Activated T-cell treated with anti-CD3 and anti-CD28 coated beads for 24 hours (primary cell): ENCODE measurements at regions not wholly inside any gene's neighbourhood (a gene's known extent, or its start where the extent isn't known, plus 50 kb on each side); places are given as distances from the start of the nearest gene placed in this dataset.

Source experiments
- DNase-seq: peaks from one replicate; pipeline ENCODE4 v3.0.0-alpha.2; 2020; ENCODE audit warnings: low read depth

GRCh38 chr6:138550346-138550767, 51.1 kb upstream of the NHSL1 start:
- DNase-seq: no peak

DNA sequence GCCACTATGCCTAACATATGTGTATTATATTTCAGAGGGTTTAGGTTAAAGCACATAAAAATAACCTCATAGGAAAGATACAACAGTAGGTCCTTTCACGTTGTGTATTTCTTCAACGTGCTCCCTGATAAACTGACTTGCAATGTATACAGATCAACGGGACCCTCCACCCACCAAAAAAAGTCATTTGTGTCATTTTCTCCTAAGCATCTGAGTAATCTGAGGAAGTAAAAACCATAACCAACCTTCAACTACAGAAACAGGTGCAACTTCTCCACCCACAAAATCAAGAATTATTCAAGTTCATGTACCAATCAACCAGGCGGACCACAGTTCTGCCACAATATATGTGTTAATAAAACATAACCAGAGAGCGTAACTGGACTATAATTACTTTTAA, 54.9 kb upstream of the NHSL1 start:
- no peak for DNase-seq

- DNase-seq: no peak
Observed at GRCh38 chr6:138555421-138555988, 56.2 kb upstream of the NHSL1 start.

DNA sequence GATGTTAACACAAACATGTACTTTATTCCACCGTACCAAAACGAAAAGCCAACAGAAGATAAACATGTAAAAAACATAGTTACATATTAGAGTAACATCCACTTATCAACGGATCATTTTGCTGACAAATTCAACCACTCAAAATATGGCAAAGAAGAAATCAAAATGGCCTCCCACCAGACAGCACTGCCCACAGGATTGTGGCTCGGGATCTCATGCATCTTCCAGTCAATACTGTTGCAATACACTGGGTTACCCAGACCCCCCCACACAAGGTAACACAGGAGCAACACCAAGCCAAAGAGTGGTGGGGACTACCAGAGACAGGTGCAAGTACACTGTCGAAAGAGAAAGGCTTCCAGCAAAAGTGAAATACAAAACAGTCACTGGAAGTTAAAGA, 57.9 kb upstream of the NHSL1 start:
- no peak for DNase-seq

DNA sequence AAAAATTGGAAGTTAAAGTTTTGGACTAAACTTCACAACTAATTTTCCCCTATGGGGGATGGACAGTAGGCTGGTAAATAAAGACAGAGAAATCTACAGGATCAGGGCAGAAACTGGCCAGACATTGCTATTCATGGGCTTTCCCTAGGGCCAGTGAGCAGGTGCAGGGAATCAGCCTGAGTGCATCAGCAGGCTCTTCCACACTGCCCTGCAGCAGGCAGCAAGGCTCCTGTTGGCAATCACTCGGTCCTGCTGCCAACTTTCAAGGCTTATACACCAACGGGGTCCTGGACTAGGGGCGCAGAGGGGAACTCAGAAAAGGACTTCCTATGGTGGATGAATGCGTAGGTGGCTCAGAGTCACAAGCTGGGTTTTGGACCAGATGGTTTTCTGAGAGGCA, 59.8 kb upstream of the NHSL1 start:
- no peak for DNase-seq

DNA sequence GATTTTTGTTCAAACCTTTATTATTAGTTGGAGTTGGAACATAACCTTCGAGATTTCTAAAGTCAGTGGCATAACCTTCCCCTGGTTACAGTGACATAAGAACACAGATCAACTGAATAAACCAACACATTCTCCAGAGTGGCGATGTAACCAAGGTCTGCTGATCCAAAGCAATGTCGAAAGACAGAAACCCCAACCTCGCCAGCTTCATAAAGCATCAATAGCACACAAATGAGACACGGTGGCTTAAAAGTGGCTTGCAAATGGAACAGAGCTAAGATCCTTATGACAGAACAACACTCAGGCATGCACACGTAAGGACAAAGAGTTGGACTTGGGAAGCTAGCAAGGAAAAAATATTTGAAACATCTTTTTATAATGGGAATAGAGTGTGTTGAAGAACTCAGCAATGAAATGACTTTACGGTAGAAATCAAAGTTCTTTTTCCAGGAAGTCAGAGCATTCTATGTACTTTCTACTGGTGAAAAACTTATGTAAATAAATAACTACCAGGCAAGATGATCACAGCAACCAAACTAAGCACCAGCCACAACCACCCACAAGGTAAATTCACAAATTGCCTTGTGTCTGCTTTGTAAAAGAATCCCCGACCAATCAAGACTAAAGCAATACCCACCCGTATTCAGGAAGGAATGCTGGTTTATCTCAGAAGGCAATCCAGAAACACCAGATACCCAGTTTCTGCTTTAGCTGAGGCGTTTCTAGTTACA, 61.0 kb upstream of the NHSL1 start:
- DNase-seq: no peak

- DNase-seq: no peak
Observed at GRCh38 chr6:138562691-138563090, 63.4 kb upstream of the NHSL1 start.

- DNase-seq: no peak
Observed at GRCh38 chr6:138563231-138563630, 63.9 kb upstream of the NHSL1 start.

DNA sequence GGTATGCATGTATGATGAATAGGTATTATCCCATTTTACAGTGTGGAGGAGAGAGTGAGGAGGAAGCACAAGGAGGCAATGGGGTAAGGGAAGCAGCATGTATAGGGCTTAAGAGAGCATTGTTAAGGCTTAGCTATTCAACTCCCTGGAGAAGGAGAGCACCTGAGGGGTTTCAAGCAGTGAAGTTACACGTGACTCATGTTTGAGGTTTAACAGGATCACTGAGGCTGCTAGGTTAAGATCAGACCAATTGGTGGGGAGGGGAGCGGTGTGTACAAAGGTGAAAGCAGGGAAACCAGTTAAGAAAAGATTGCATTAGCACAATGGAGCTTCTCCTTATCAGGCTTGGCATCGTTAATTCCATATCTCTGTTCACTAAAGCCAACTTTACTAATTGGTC, 64.4 kb upstream of the NHSL1 start:
- no peak for DNase-seq

- DNase-seq: no peak
Observed at GRCh38 chr6:138564170-138564721, 65.0 kb upstream of the NHSL1 start.

DNA sequence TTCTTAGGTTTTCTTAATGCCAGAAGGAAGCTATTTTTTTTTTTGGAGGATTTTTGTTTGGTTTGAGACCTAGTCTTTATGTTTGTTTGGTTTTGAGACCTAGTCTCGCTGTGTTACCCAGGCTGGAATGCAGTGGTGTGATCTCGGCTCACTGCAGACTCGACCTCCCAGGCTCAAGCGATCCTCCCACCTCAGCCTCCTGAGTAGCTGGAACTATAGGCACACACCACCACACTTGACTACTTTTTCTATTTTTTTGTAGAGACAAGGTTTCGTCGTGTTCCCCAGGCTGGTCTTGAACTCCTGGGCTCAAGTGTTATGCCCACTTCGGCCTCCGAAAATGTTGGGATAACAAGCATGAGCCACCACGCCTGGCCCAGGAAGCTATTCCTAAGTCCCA, 67.8 kb upstream of the NHSL1 start:
- DNase-seq: no peak

DNA sequence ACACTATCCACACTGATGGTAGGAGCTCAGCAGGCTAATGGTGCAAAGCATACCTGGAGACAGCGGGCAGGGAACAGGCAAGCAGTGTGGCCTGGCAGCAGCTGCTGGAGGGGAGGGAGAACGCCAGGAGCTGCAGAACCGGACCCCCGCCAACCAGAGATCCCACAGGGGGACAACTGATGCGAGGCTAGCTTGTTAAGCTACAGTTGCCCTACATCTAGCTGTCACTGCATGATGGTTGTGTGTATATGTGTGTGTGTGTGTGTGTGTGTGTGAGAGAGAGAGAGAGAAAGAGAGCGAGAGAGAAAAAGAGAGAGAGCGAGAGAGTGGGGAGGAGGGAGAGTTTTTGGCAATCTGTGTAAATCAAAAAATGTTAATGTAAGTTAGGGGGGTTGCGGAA, 69.7 kb upstream of the NHSL1 start:
- DNase-seq: no peak

DNA sequence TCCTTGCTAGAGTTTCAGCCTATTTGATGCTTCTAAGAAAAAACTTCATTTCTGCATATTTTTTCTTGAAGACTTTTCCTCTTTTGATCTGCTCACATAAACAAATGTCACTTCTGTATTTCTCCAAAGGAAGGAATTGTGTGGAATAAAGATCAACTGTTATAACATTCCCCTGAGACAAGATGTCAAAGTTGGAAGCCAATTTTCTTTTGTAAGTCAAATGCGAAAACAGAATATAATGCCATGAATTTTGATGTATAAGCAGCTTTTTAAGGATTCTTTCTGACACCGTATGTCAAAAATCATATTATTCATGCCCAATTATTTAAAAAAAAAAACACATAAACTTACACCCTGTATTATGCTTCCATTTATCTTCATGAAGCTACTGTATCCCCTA, 70.3 kb upstream of the NHSL1 start:
- DNase-seq: no peak

DNA sequence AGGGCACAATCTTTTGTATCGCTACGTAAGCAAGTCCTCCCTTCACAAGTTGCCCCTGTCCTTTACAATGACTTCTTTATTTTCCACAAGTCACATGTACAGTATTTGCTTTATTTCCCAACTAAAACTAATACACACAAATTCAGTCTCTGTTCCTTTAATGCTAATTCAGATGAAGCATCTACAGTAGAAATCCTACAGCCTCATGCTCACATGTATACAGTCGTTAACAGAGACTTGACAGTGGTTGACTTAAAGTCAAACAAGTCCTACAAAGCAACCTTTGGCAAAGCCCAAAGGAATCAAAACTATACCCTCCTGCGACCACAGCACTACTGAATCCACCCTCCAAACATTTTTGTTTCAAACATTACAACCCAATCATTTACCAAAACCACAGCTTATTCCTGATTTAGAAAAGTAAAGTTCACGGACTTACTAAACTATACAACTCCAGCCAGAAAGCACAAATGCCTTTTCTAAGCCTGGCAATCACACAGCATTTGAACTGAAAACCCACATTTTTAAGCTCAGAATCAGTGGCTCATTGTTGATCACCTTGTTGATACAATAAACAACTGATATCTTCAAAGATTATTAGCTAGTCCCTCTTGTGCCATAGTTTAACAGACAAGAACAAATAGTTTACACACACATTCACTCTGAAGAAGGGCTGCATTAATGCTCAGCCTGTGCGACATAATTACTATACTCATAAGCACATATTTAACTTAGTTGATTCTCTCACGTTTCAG, 70.9 kb upstream of the NHSL1 start:
- no peak for DNase-seq

DNA sequence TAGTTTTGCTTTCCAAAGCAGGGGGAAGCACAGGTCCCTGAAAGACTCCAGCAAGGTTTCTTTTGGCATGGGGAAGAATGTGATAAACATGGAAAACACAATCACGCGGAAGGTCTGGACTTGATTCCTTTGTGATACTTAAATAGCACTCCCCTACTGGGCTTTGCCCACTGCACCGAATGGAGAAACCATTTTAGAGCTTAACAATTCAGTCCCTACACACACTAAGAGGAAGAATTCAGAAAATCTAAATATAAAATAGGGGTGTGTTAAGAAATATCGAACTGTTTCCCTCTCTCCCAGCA, 71.4 kb upstream of the NHSL1 start:
- no peak for DNase-seq

DNA sequence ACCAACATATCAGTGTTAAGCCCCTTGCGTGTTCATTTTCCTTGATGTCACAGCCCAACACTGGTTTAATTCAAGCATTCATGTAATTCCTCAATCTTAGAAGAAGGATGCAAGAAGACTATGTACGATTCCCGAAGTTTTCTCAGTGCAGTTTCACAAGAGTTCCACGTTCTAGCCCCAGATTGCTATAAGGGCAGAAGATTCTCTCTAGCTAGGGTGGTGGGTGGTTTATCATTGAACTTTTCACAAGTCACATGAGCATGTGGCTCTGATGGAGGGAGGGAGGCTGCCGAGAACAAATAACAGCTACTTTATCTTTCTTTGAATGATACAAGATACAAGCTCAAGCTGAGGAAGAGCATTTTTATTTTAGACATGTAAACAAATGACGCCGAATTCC, 71.9 kb upstream of the NHSL1 start:
- no peak for DNase-seq

DNA sequence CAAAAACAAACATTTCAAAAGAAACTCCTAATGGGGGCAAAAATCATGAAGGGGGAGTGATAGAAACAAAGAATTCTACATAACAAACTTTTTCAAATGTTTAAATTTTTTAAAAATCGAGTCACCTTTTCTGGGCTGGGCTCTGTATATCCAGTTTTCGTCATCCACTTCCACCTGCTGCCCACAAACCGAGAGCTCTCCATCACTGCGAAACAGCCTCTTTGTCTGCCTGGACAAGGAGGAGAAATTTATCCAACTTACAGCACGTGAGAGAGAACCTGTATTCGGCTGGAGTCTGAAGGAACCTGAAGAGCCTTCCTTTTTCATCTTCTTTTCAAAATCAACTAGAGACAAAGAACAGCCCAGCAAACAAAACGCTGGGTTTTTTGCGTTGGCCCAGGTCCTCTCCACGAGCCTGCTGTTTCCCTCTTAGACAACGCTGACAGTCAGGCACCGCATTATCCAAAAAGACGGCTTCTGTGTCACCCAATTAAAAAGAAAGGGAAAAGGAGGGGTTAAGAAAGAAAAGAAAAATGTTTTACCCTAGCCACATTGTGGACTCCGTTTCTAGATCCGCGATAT, 72.4 kb upstream of the NHSL1 start:
- no peak for DNase-seq

GRCh38 chr6:138572167-138572875, 73.0 kb upstream of the NHSL1 start:
- DNase-seq: no peak

GRCh38 chr6:138572885-138573284, 73.6 kb upstream of the NHSL1 start:
- no peak for DNase-seq

DNA sequence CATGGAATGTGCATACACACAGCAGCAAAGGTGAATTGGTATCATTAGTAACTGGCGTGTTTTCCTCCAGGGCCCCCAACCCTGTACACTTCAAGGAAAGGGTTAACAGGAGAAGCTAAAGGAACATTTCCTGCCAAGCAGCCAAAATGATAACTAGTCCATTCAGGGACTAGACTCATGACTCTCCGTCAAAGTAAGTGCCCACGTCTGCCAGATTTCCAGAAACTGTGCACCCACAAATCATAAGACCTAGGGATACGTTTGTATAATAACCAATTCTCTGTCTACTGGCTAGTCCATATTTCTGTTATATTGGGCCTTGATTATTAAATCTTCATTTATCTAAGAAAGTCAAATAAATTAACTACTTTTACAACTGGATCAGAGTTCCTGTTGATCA, 76.0 kb upstream of the NHSL1 start:
- DNase-seq: no peak

GRCh38 chr6:138576313-138576712, 77.0 kb upstream of the NHSL1 start:
- no peak for DNase-seq

DNA sequence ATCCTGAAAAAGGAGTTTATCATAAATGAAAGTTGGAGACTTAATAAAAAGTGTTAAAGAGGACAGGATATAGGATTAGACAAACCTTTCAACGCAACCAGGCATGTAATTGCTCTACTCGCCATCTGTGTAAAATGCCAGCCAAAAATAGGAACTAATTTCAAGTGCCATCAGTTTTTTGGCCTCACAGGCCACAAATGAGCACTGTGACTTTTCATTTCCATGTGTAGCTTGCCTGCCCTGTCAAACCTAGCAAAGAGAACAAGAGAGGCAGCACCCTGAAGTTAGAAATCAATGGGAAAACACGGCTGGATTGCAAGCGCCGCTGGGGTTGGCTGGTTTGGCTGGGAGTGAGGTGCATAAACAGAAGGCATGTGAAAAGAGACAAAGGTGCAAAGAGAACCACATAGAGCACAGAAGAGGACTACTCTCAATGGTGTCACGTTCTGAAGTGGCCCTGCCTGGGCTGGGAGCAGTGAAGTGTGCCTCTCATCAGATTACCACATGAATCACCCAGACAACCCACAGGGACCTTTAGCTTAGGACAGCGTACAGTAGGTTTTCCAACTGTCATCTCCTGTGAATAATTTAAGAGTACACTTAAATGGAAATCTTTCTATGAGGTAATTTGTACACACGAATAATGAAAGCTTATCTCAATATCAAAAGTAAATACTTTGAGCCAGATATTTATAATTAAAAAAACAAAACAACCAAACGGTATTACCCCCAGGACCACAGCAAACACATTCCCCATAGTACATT, 78.0 kb upstream of the NHSL1 start:
- DNase-seq: no peak
